Right lobe of liver (tissue), 6 donors: ENCODE measurements at regions not wholly inside any gene's neighbourhood (a gene's known extent, or its start where the extent isn't known, plus 50 kb on each side); places are given as distances from the start of the nearest gene placed in this dataset.

Experiments used
- ATAC-seq, 4 donors: fragments of 200-7000 bp; cut with Tn5 transposase; one replicate each; pipeline ENCODE4 v1.9.1; 2020; ENCODE audit warnings: mild to moderate bottlenecking in 4 of 4, moderate library complexity in 4 of 4
- DNase-seq, 3 donors: peaks; one replicate each; pipeline ENCODE4 v3.0.0-alpha.2; 2020
- H3K27ac ChIP-seq, 3 donors: fragments of 200-600 bp; one replicate each; pipeline ENCODE4 v1.8.0; 2022
- H3K27me3 ChIP-seq, 2 donors: fragments of 200-600 bp; one replicate each; pipeline ENCODE4 v1.8.0; 2022
- H3K36me3 ChIP-seq, 4 donors: fragments of 200-600 bp; sonication (generic) in 1 of 4; one replicate each; pipeline versions ENCODE4 v1.5.1 to v1.8.0; 2017 to 2022; ENCODE audit warnings: control low read depth in 1 of 4
- H3K4me1 ChIP-seq, 4 donors: fragments of 200-600 bp; sonication (generic) in 1 of 4; one replicate each; pipeline versions ENCODE4 v1.5.1 to v1.8.0; 2017 to 2022; ENCODE audit warnings: control low read depth in 1 of 4
- H3K4me3 ChIP-seq, 3 donors: fragments of 200-600 bp; one replicate each; pipeline ENCODE4 v1.8.0; 2022
- H3K9me3 ChIP-seq, 4 donors: fragments of 200-600 bp; sonication (generic) in 1 of 4; one replicate each; pipeline versions ENCODE4 v1.5.1 to v1.8.0; 2017 to 2022; ENCODE audit warnings: control low read depth in 1 of 4
- POLR2A ChIP-seq: fragments of 450-650 bp; IDR thresholded peaks from one replicate; pipeline ENCODE4 v1.6.1; 2017; ENCODE audit warnings: antibody characterized with exemption, mild to moderate bottlenecking
- WGBS: methylation state at CpG from one replicate; pipeline ENCODE4 v1.1.6; 2018; ENCODE audit warnings: low coverage, low lambda C conversion rate; ENCODE audit not compliant: insufficient coverage; ENCODE audit errors: missing lambda C conversion rate; 5-methylcytosine and 5-hydroxymethylcytosine counted together
- intact Hi-C, 2 donors: fragments of 100-400 bp; cut with DNase I; formaldehyde crosslinking; loops; one replicate each; pipeline versions ENCODE4 v1.11.2 to v1.14.1; 2022
- TF ChIP-seq, protein P1 (sequence below), 4 donors: fragments of 200-600 bp in 3 of 4; fragments of 450-650 bp in 1 of 4; IDR thresholded peaks; one replicate each; pipeline versions ENCODE4 v1.5.1 to v1.8.0; 2016 to 2022; ENCODE audit warnings: antibody characterized with exemption in 4 of 4, mild to moderate bottlenecking in 2 of 4
- donor health status: DM: no; HTN: yes; CAD: no.
- donor health status: DM: no; HTN: no; CAD: no.
- donor health status: DM: no; HTN: no; CAD: no.
- donor health status: DM: no; HTN: yes; CAD: no.
- donor health status: DM: no; HTN: yes; CAD: no.

- no peaks in the 10 kb centered on the region for H3K36me3 ChIP-seq
Measured at GRCh38 chr5:61246768-61247307, 84.6 kb upstream of the SMIM15 start.

GRCh38 chr5:61251874-61252642 is 80.0 kb upstream of the ZSWIM6 start:
- Histone ChIP-seq H3K27me3 (no peaks in the 10 kb centered on the region), H3K9me3 (no peaks in the 10 kb centered on the region), H3K4me1 (no peaks in the 10 kb centered on the region), H3K36me3 (no peaks in the 10 kb centered on the region), H3K27ac (no peak overlapping the region), H3K4me3 (no peak overlapping the region)
- ATAC-seq (no peak), DNase-seq (no peak)
- intact Hi-C loops, result no loop called here
- WGBS, result 63% methylated on average over 11 of the region's 11 CpGs
- no peak for TF ChIP-seq POLR2A
- TF ChIP-seq, protein P1, sequence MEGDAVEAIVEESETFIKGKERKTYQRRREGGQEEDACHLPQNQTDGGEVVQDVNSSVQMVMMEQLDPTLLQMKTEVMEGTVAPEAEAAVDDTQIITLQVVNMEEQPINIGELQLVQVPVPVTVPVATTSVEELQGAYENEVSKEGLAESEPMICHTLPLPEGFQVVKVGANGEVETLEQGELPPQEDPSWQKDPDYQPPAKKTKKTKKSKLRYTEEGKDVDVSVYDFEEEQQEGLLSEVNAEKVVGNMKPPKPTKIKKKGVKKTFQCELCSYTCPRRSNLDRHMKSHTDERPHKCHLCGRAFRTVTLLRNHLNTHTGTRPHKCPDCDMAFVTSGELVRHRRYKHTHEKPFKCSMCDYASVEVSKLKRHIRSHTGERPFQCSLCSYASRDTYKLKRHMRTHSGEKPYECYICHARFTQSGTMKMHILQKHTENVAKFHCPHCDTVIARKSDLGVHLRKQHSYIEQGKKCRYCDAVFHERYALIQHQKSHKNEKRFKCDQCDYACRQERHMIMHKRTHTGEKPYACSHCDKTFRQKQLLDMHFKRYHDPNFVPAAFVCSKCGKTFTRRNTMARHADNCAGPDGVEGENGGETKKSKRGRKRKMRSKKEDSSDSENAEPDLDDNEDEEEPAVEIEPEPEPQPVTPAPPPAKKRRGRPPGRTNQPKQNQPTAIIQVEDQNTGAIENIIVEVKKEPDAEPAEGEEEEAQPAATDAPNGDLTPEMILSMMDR (IDR thresholded peaks at IDR 0.05), result no peak

More at GRCh38 chr5:61246768-61247307, 84.6 kb upstream of the SMIM15 start:
- H3K4me3 ChIP-seq, result no peak overlapping the region
- whole genome bisulfite sequencing, result 82% methylated on average over 6 of the region's 6 CpGs
- no peak for TF ChIP-seq POLR2A
- TF ChIP-seq, protein P1 (IDR thresholded peaks at IDR 0.05), result no peak
- no peaks in the 10 kb centered on the region for H3K4me1 ChIP-seq
- no peak overlapping the region for H3K27ac ChIP-seq
- no peaks in the 10 kb centered on the region for H3K9me3 ChIP-seq
- no peak for DNase-seq
- no peaks in the 10 kb centered on the region for H3K27me3 ChIP-seq
- intact Hi-C loops, result no loop called here
- ATAC-seq, result no peak

GRCh38 chr5:61252643-61252925 is 79.5 kb upstream of the ZSWIM6 start:
- Histone ChIP-seq H3K27me3 (no peaks in the 10 kb centered on the region), H3K4me1 (no peaks in the 10 kb centered on the region), H3K36me3 (no peaks in the 10 kb centered on the region), H3K4me3 (no peak overlapping the region), H3K9me3 (no peaks in the 10 kb centered on the region), H3K27ac (no peak overlapping the region)
- TF ChIP-seq, protein P1 (IDR thresholded peaks at IDR 0.05), result no peak
- TF ChIP-seq POLR2A, result no peak
- no peak for ATAC-seq
- intact Hi-C loops, result no loop called here
- no peak for DNase-seq
- 84% methylated on average over 7 of the region's 7 CpGs for WGBS

- intact Hi-C loops, result no loop called here
- H3K27me3 ChIP-seq, result no peaks in the 10 kb centered on the region
- 35% methylated on average over 3 of the region's 3 CpGs for WGBS
Measured at GRCh38 chr5:61253547-61253946, 78.5 kb upstream of the ZSWIM6 start.

More at GRCh38 chr5:61253547-61253946, 78.5 kb upstream of the ZSWIM6 start:
- H3K4me1 ChIP-seq, result no peaks in the 10 kb centered on the region
- no peaks in the 10 kb centered on the region for H3K9me3 ChIP-seq
- H3K4me3 ChIP-seq, result no peak overlapping the region
- no peak for TF ChIP-seq POLR2A
- TF ChIP-seq, protein P1 (IDR thresholded peaks at IDR 0.05), result no peak
- DNase-seq (no peak), ATAC-seq (no peak)
- H3K36me3 ChIP-seq, result no peaks in the 10 kb centered on the region
- H3K27ac ChIP-seq, result no peak overlapping the region
